ENCODE measurements at regions not wholly inside any gene's neighbourhood (a gene's known extent, or its start where the extent isn't known, plus 50 kb on each side); places are given as distances from the start of the nearest gene placed in this dataset.

DNA sequence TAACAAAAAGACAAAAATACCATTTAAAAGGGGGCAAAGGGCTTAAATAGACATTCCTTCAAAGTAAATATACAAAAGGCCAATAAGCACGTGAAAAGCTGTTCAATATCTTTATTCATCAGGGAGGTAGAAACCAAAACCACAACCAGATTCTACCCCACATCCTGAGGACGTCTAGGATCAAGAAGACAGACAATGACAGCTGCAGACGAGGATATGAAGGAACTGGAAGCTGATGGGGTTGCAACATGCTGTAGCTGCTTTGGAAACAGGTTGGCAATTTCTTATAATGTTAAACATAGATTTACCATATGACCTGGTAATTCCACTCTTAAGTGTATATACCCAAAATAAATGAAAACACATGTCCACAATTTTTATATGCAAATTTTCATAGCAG is 85.1 kb upstream of the C14orf180 start:
- no peak for TF ChIP-seq POLR2A (IDR thresholded peaks at IDR 0.05)
- TF ChIP-seq POLR2AphosphoS5 (IDR thresholded peaks at IDR 0.05): no peak
- TF ChIP-seq, protein P1, sequence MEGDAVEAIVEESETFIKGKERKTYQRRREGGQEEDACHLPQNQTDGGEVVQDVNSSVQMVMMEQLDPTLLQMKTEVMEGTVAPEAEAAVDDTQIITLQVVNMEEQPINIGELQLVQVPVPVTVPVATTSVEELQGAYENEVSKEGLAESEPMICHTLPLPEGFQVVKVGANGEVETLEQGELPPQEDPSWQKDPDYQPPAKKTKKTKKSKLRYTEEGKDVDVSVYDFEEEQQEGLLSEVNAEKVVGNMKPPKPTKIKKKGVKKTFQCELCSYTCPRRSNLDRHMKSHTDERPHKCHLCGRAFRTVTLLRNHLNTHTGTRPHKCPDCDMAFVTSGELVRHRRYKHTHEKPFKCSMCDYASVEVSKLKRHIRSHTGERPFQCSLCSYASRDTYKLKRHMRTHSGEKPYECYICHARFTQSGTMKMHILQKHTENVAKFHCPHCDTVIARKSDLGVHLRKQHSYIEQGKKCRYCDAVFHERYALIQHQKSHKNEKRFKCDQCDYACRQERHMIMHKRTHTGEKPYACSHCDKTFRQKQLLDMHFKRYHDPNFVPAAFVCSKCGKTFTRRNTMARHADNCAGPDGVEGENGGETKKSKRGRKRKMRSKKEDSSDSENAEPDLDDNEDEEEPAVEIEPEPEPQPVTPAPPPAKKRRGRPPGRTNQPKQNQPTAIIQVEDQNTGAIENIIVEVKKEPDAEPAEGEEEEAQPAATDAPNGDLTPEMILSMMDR (IDR thresholded peaks at IDR 0.05): no peak
- no peaks in the 10 kb centered on the region for H3K4me1 ChIP-seq
- DNase-seq (ENCODE audit: low spot score in 2 of 2): no peak
- intact Hi-C loops (cut with DNase I; ENCODE audit: low total_unique reads): no loop called here
- H3K36me3 ChIP-seq: no peaks in the 10 kb centered on the region
- H3K9me3 ChIP-seq: peaks cover 4 to 15% of the 10 kb centered on the region in 2 donors
- H3K4me3 ChIP-seq: no peak overlapping the region
- H3K27ac ChIP-seq: no peak overlapping the region
- H3K27me3 ChIP-seq: no peaks in the 10 kb centered on the region

DNA sequence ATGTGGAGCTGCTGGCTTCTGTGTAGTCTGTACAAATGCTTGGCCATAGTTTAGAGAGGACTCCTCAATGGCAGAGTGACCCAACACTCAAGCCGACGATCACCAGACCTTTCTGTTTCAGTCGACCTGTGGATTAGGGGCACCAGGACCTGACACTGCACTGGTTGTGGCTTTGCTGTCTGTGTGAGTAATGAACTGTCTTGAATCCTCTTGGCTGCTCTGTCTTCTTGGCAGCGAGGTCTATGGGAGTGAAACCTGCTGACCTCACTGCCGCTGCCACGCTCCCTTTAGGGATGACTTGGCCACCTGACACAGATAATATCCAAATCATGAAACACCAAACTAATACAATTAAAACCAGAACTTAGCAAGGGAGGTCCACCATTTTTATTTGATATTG is 83.5 kb upstream of the C14orf180 start:
- DNase-seq (ENCODE audit: low spot score in 2 of 2): no peak
- intact Hi-C loops (cut with DNase I; ENCODE audit: low total_unique reads): no loop called here
- no peak overlapping the region for H3K27ac ChIP-seq
- H3K9me3 ChIP-seq: peaks cover 4 to 16% of the 10 kb centered on the region in 2 donors
- no peaks in the 10 kb centered on the region for H3K27me3 ChIP-seq
- H3K4me1 ChIP-seq: no peaks in the 10 kb centered on the region
- TF ChIP-seq, protein P1 (IDR thresholded peaks at IDR 0.05): no peak
- no peak for TF ChIP-seq POLR2AphosphoS5 (IDR thresholded peaks at IDR 0.05)
- TF ChIP-seq POLR2A (IDR thresholded peaks at IDR 0.05): no peak
- no peaks in the 10 kb centered on the region for H3K36me3 ChIP-seq
- H3K4me3 ChIP-seq: no peak overlapping the region

DNA sequence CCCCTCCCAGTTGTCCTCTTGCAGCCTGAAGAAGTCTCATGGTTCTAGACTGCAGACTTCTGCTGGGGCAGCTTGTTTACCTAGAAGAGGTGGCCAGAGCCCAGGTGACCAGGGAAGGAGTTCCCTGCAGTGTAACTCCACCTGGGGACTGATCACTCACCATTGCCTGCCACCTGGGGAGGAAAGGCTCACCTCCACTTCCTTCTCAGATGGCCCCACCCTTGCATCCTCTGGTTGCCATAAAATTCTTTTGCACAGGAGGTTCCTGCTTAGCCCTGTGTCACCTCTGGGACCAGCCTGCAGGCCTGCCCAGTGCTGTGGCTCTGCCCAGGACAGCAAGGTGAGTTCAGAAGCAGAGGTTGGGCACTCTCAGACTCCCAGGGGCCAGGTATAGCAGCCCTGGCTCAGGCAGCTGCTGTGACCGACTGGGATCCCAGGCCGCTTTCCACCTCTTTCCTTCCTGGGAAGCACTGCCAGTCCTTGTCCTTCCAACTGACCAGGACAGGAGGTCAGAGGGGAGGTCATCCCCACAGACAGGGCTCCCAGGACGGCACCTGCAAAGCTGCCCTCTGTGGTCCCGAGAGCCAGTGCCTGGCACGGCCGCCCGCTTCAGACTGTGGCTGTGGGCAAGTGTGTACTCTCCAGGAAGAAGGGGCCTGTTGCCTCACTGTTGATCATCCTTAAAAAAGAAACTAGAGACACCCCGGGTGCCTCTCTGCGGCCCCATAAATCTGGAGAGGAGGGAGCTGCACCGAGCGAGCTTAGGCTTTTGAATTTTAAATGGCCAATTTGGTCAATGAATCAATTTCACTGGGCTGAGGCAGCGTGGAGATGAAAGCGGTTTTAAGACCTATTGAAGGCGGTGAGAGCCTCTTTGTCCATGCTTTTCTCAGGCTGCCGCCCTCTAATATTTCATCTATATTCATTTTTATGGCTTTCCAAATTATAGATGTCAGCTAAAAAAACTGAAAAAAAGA is 79.5 kb upstream of the C14orf180 start:
- Histone ChIP-seq H3K4me3 (no peak overlapping the region), H3K36me3 (no peaks in the 10 kb centered on the region), H3K27ac (no peak overlapping the region), H3K27me3 (peaks cover 0 to 18% of the 10 kb centered on the region in 2 donors), H3K9me3 (peaks cover 19 to 35% of the 10 kb centered on the region in 2 donors), H3K4me1 (no peaks in the 10 kb centered on the region)
- TF ChIP-seq POLR2A (IDR thresholded peaks at IDR 0.05) (no peak), POLR2AphosphoS5 (IDR thresholded peaks at IDR 0.05) (no peak)
- TF ChIP-seq, protein P1 (IDR thresholded peaks at IDR 0.05): no peak
- DNase-seq (ENCODE audit: low spot score in 2 of 2): no peak
- intact Hi-C loops (cut with DNase I; ENCODE audit: low total_unique reads): no loop called here

DNA sequence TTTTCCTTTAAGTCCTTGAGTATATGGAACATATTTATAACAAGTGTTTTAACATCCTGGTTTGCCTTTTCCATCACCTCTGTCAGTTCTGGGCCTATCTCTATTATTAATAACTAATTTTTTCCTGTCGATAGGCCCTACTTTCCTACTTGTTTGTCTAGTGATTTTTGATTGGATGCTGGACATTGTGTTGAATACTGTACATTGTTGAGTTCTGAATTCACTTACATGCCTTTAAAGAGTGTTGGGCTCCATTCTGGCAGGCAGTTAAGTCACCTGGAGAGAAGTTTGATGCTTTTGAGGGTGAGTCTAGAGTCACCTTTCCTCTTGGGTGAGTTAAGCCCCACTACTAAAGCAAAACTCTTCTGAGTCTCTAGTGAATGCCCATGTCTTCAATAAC is 77.5 kb upstream of the C14orf180 start:
- peaks cover 0 to 38% of the 10 kb centered on the region in 2 donors for H3K27me3 ChIP-seq
- H3K4me1 ChIP-seq: no peaks in the 10 kb centered on the region
- peaks cover 15 to 25% of the 10 kb centered on the region in 2 donors for H3K9me3 ChIP-seq
- DNase-seq (ENCODE audit: low spot score in 2 of 2): no peak
- no peak overlapping the region for H3K4me3 ChIP-seq
- TF ChIP-seq POLR2A (IDR thresholded peaks at IDR 0.05): no peak
- no peak for TF ChIP-seq POLR2AphosphoS5 (IDR thresholded peaks at IDR 0.05)
- TF ChIP-seq, protein P1 (IDR thresholded peaks at IDR 0.05): no peak
- intact Hi-C loops (cut with DNase I; ENCODE audit: low total_unique reads): no loop called here
- H3K27ac ChIP-seq: no peak overlapping the region
- H3K36me3 ChIP-seq: no peaks in the 10 kb centered on the region

DNA sequence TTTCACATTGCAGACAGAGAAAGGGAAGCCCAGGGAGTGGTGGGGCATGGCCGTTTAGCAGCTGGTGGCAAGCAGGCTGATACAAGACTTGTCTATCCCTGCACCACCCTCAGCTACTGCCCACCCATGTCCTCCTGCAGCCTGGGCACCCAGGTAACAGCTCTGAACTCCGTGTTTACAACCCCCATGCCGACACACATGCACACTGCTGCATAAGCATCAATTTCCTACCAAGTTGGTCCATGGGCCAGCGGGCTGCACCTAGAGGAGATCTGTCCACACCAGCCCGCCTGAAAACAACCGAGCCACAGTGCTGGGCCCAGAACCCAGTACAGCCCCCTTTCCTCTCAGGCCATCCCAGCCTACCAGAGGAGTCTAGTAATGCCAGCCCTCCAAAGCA is 75.9 kb upstream of the C14orf180 start:
- peaks cover 0 to 46% of the 10 kb centered on the region in 2 donors for H3K27me3 ChIP-seq
- H3K4me1 ChIP-seq: no peaks in the 10 kb centered on the region
- H3K9me3 ChIP-seq: peaks cover 15 to 25% of the 10 kb centered on the region in 2 donors
- no peak overlapping the region for H3K4me3 ChIP-seq
- no peak for TF ChIP-seq POLR2A (IDR thresholded peaks at IDR 0.05)
- DNase-seq (ENCODE audit: low spot score in 2 of 2): no peak
- H3K36me3 ChIP-seq: no peaks in the 10 kb centered on the region
- H3K27ac ChIP-seq: no peak overlapping the region
- intact Hi-C loops (cut with DNase I; ENCODE audit: low total_unique reads): no loop called here

Measured in breast epithelium (tissue), 4 donors.